Nephron progenitor cell (in vitro differentiated cells): ENCODE measurements at regions not wholly inside any gene's neighbourhood (a gene's known extent, or its start where the extent isn't known, plus 50 kb on each side); places are given as distances from the start of the nearest gene placed in this dataset.
A peak's percentile ranks its signal among the peaks of the same experiment; 100 is the strongest.

Experiments
- DNase-seq: peaks from one replicate; pipeline ENCODE4 v3.0.0; 2021
- H3K27ac Mint-ChIP-seq: 2 replicates; pipeline ENCODE4 v1.8.0; 2021; ENCODE audit warnings: mild to moderate bottlenecking, moderate library complexity, mixed read lengths
- H3K27me3 Mint-ChIP-seq: 2 replicates; pipeline ENCODE4 v1.8.0; 2021; ENCODE audit warnings: mild to moderate bottlenecking, low read depth, mixed read lengths; ENCODE audit not compliant: poor library complexity
- H3K36me3 Mint-ChIP-seq: 2 replicates; pipeline ENCODE4 v1.8.0; 2021; ENCODE audit warnings: low read depth, mixed read lengths
- H3K4me1 Mint-ChIP-seq: 2 replicates; pipeline ENCODE4 v1.8.0; 2021; ENCODE audit warnings: mixed read lengths
- H3K4me3 Mint-ChIP-seq: 2 replicates; pipeline ENCODE4 v1.8.0; 2021; ENCODE audit warnings: mild to moderate bottlenecking, moderate library complexity, mixed read lengths
- H3K9me3 Mint-ChIP-seq: 2 replicates; pipeline ENCODE4 v1.8.0; 2021; ENCODE audit warnings: mild to moderate bottlenecking, moderate library complexity, mixed read lengths
- CTCF ChIP-seq: fragments of 200-600 bp; sonication (generic); IDR thresholded peaks from 2 replicates; pipeline ENCODE4 v1.5.0; 2021; ENCODE audit warnings: antibody characterized with exemption

DNA sequence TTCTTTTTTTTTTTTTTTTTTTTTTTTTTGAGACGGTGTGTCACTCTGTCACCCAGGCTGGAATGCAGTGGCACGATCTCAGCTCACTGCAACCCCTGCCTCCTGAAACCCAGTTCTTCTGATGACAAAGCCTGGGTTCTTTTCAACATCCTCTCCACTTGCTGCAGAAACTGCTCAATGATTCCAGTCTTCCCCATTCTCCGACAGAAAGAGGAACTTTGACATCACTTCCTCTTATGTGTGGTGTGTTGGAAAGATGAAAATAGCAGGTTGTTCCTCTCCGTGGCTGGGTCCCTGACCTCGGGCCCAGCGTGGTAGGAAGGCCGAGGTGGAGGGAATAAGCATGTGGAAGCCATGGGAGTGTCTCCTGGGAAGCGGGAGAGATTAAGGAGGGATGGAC, 198.4 kb downstream of the PHETA1 start:
- no peak for DNase-seq
- Mint-ChIP-seq H3K4me1 (peaks cover 21% of the 10 kb centered on the region), H3K27me3 (peaks cover 17% of the 10 kb centered on the region), H3K9me3 (no peaks in the 10 kb centered on the region), H3K27ac (no peak overlapping the region), H3K36me3 (no peaks in the 10 kb centered on the region), H3K4me3 (no peak overlapping the region)
- TF ChIP-seq CTCF, result no peak

- no peak for TF ChIP-seq CTCF
- no peaks in the 10 kb centered on the region for H3K36me3 Mint-ChIP-seq
- H3K9me3 Mint-ChIP-seq, result no peaks in the 10 kb centered on the region
- DNase-seq, result no peak
- H3K4me1 Mint-ChIP-seq, result peaks cover 12% of the 10 kb centered on the region
- H3K27me3 Mint-ChIP-seq, result peaks cover 22% of the 10 kb centered on the region
- H3K27ac Mint-ChIP-seq, result peak overlapping the region; percentile 25
- no peak overlapping the region for H3K4me3 Mint-ChIP-seq
These were observed 199.4 kb downstream of the PHETA1 start for GRCh38 chr12:111169456-111169855.

DNA sequence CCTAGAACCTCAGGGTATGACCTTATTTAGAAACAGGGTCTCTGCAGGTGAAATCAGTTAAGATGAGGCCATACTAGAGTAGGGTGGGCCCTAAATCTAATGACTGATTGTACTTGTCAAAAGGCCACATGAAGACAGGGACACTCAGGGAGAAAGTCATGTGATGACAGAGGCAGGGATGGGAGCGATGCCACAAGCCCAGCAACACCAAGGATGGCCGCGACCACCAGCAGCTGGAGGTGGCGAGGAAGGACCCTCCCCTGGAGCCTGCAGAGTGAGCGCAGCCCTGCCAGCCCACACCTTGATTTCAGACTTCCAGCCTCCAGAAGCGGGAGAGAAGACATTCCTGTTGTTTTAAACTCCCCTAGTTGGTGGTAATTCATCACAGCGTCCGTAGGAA, 199.9 kb downstream of the PHETA1 start:
- Mint-ChIP-seq H3K9me3 (no peaks in the 10 kb centered on the region), H3K4me3 (no peak overlapping the region), H3K27me3 (peaks cover 24% of the 10 kb centered on the region), H3K36me3 (no peaks in the 10 kb centered on the region), H3K27ac (no peak overlapping the region), H3K4me1 (peaks cover 11% of the 10 kb centered on the region)
- TF ChIP-seq CTCF, result no peak
- DNase-seq, result no peak

DNA sequence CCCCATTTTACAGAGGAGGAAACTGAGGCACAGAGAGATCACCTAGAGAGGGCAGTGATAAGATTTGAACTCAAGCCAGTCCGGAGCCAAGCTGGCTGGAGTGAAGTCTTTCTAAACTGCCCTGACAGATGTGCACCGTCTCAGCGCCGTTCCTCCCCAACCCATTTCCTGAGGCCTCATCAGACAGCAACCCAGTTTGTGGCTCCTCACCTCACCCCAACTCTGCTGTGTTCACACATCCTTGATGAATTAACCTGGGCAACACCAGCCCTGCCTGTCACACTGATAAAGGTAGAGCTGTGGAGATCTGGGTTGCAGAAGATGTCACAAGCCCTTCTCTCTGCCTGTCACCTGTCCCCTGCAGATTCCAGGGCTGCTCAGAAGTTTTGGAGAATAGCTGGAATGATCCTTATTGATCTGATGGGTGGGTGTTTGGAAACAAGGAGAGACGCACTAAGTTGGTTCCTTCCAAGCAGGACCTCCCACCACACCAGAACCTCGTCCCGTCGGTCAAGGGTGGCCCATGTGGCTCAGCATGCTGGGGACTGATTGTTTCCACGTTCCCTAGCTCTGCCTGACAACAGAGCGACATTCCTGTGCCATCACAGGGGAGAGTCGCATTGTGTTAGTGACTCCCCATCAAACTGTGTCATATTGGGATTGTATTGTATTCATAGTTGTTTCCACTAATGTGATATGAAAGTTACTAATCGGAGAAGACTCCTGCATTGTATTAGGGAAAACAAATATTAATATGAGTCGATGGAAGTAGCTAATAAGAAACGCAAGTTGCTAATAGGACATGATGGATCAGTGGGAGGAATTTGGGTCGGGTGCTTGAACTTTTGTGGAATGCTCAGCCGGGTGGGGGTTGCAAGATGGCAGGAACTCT, 200.6 kb downstream of the PHETA1 start:
- Mint-ChIP-seq H3K27me3 (peaks cover 32% of the 10 kb centered on the region), H3K4me3 (no peak overlapping the region), H3K4me1 (peaks cover 9% of the 10 kb centered on the region), H3K36me3 (no peaks in the 10 kb centered on the region), H3K9me3 (no peaks in the 10 kb centered on the region), H3K27ac (no peak overlapping the region)
- TF ChIP-seq CTCF, result no peak
- DNase-seq, result no peak

- TF ChIP-seq CTCF, result no peak
- Mint-ChIP-seq H3K9me3 (no peaks in the 10 kb centered on the region), H3K27ac (no peak overlapping the region), H3K36me3 (no peaks in the 10 kb centered on the region), H3K4me3 (no peak overlapping the region), H3K4me1 (no peaks in the 10 kb centered on the region), H3K27me3 (peaks cover 34% of the 10 kb centered on the region)
- DNase-seq, result no peak
These were observed 201.9 kb downstream of the PHETA1 start for GRCh38 chr12:111166779-111167540.
